Fibroblast of upper back skin (primary cell): ENCODE measurements at regions not wholly inside any gene's neighbourhood (a gene's known extent, or its start where the extent isn't known, plus 50 kb on each side); places are given as distances from the start of the nearest gene placed in this dataset.
"Not testable (repeated sequence)": the region's sequence is repeated elsewhere in the genome, so short reads cannot be mapped to it uniquely, and the experiment has no call there.

ENCODE experiments used
- DNase-seq: peaks from one replicate; pipeline ENCODE4 v3.0.0-alpha.2; 2013

GRCh38 chr9:30484690-30485089 is 1899.8 kb upstream of the ACO1 start:
- DNase-seq: no peak

- DNase-seq: peak; percentile 53
These were observed 1879.9 kb upstream of the ACO1 start for GRCh38 chr9:30504502-30504905.

GRCh38 chr9:30505311-30505710 is 1879.1 kb upstream of the ACO1 start:
- DNase-seq: no peak

- DNase-seq: peak; percentile 10
These were observed 1877.7 kb upstream of the ACO1 start for GRCh38 chr9:30506749-30507148.

GRCh38 chr9:30507166-30507565 is 1877.3 kb upstream of the ACO1 start:
- DNase-seq: no peak

DNA sequence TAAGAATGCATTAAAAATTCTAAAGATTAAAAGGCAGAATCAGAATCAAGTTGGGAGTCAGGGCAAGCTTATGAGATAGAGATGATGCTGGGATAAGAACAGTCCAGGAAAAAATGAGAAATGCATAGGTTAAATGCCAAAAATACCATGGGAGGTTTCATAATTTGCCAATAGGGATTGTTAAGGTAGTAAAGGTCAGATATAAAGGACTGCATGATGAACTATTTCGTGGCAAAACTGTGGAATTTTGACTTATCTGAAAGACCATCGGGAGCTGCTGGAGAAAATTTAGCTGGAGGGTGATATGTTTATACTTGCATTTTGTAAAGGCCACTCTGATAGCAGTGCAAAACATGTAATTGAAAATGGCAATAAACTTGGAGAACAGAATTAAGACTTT is 1872.8 kb upstream of the ACO1 start:
- peak; percentile 8 for DNase-seq

DNA sequence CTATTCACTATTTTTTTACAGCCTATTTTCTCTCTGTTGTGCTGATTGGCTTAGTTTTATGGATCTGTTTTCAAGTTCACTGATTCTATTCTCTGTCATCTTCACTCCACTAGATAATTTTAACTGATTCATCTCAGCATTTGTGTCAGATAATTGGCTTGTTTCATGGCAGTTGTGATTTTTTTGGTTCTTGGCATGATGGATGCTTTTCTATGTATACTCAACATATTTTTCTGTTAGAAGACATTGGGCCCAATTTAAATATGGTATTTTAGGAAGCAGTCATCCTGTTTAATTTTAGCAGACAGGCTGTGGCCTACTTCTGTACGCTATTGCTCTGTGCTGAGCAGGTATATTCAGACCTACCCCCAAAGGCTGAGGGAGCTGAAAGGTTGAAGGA is 1865.3 kb upstream of the ACO1 start:
- no peak for DNase-seq

DNA sequence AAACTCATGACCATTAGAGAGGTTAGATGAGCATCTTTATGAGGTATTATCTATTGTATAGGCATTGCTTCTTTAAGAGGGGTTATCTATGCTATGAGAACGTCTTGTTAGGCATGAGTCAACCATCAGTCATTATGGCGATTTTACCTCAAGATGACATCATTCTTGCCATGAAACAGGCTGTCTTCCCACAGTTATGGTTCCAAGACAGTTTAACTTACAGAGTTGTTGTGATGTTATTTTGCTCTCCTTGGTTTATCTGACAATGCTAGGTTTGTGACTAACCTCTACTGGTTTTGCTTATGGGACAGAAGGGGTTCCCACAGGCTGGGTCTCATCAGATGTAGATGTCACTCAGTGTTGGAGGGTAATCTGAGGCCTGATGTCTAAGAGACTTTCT is 1864.7 kb upstream of the ACO1 start:
- DNase-seq: peak; percentile 22

DNA sequence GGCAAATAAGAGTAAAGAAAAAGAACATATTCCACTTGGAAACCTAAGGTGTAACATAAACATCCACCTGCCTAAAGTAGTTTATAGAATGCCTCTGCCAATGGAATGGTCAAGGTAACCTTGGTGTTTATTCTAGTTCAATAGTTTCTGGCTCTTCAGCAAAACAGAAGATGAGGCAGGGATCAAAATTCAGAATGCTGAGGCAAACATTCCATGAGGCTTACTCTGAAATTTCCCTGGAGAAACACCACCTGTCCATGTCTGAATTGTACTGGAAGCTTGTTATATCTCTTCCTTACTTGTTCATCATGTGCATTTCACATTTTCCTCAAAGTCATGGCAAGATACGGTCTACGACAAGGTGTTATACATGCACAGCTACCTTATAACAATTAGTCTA is 1862.4 kb upstream of the ACO1 start:
- DNase-seq: no peak

DNA sequence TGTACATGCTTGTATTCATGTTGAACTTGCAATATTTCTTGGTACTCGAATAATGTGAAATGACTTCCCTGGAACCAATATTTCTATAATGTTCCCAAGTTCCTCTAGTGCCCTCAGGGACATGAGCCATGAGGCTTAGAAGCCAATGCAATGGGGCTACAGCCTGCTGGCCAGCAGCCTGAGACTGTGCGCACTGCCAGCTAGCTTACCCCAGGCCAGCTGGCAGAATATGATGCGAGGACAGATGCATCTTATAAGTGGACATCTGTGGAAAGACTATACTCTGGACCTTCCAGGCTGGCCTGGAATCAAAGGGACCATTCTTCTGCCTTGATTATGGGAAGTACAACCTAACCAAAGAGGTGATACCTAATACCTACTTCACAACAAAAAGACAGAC is 1862.0 kb upstream of the ACO1 start:
- no peak for DNase-seq

GRCh38 chr9:30524311-30524710 is 1860.1 kb upstream of the ACO1 start:
- DNase-seq: no peak

DNA sequence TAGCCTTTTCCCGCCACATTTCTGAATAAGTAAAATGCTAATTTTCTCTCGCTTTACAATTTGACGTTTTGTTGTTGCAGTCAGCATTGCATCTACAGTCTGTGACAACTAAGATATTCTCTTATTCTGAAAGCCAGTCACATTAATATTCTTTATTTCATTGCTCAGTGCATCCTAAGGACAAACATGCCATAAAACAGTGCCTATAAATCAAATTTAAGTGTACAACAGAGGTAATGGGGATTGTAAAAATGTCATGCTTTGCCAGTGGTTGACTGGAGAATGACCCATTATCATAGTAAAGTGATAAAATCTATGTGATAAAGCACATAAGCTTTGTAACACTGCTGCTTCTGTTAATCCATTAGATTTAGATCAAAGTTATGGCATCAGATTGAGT is 1850.0 kb upstream of the ACO1 start:
- no peak for DNase-seq

DNA sequence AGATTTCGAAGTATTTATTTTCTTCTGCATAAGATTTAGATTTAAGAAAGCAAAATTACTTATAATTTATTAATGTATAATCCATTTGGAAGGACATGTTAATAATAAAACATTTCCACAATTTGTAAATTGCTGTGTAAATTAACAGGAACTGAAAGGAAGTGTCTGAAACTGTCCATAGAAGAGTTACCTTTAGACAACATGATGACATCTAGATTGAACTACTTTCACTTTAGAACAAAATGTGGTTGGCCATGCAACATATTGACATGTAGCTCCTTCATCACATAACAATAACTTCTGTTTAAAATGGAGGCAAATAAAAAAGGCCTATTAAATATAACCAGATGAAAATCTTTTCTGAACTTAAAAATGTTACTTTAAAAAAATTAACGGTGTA is 1849.5 kb upstream of the ACO1 start:
- no peak for DNase-seq

- DNase-seq: no peak
These were observed 1847.9 kb upstream of the ACO1 start for GRCh38 chr9:30536494-30536893.

DNA sequence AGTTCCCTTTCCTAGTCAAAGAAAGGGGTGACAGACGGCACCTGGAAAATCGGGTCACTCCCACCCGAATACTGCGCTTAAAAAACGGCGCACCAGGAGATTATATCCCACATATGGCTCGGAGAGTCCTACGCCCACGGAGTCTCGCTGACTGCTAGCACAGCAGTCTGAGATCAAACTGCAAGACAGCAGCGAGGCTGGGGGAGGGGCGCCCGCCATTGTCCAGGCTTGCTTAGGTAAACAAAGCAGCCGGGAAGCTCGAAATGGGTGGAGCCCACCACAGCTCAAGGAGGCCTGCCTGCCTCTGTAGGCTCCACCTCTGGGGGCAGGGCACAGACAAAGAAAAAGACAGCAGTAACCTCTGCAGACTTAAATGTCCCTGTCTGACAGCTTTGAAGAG is 1844.7 kb upstream of the ACO1 start:
- DNase-seq: not testable (repeated sequence)

DNA sequence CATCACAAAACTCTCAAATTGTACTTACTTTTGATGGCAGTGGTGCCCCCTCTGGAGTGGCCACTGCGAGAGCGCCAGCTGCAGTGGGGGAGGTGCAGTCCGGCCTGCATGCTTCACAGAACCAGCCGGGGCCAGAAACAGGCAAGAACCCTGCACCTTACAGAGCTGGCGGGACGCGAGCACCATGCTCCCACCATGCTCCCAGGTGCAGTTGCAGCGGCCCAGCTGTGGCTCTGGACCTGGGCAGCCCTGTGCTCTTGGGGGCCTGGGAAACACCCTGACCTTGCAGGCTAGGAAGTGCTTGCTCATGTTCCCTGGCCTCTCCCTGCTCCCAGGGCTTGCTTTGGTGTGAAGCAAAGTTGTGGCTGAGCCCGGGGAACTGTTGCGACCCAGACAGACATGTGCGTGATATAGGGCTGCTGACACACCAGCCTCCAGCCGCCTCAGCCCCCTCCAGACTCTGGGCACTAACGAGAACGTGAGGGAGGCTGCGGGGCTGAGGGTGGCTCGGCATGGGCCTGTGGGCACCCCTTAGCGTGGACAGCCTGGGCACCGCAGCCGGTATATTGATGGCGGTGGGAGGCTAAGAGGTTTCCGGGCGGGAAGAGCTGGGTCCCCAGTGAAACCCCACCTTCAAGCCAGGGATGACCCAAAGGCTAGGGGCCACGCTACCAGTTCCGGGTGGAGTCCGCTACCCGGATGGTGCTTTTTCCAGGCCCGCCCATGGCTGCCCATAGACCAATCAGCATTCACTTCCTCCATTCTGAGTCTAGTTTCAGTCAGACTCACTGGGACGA is 1809.9 kb upstream of the ACO1 start:
- no peak for DNase-seq

GRCh38 chr9:30575218-30575617 is 1809.2 kb upstream of the ACO1 start:
- DNase-seq: no peak

DNA sequence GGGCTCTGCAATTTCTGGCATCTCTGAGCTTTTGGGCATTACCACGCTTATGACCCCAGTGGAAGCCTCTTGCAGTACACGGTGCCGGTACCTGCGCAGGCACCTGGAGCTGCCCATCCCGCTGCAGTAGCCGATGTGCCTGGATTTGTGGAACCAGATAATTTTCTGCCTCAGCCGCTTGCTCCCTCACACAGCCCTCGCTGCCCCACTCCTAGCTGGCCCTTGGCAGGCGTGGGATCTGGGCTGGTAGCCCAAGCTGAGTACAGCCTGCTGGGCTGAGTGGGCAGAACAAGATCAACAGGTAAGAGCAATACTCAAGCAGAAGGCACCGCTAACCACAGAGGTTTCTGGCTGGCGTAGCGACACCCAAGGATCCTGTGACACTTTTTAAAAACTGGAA is 1808.8 kb upstream of the ACO1 start:
- no peak for DNase-seq

- DNase-seq: no peak
These were observed 1804.6 kb upstream of the ACO1 start for GRCh38 chr9:30579810-30580209.

DNA sequence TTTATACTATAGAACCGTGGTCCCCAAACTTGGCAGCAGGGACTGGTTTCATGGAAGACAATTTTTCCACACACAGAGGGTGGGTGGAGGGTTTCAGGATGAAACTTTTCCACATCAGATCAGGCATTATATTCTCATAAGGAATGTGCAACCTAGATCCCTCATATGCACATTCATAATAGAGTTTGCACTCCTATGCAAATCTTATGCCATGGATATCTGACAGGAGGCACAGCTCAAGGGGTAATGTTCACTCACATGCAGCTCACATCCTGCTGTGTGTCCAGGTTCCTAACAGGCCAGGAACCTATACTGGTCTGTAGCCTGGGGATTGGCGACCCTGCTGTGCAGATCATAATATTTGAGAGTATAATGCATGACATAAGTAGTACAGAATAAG is 1802.2 kb upstream of the ACO1 start:
- DNase-seq: no peak

- no peak for DNase-seq
These were observed 1799.9 kb upstream of the ACO1 start for GRCh38 chr9:30584559-30584958.

- no peak for DNase-seq
These were observed 1793.0 kb upstream of the ACO1 start for GRCh38 chr9:30591461-30591860.

DNA sequence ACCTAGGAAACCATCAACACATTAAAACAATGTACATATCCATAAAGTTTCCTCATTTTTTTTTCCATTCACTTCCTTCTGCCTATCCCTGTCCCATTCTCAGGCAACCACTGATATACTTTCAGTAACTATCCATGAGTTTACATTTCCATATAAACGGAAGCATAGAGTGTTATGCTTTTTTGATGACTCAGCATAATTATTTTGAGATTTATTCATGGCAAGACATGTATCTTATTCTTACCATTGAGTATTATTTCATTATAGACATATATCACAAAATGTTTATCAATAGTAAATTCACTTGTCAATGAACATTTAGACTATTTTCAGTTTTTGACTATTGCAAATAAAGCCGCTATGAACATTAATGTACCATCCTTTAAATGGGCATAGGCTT is 1786.8 kb upstream of the ACO1 start:
- no peak for DNase-seq

DNA sequence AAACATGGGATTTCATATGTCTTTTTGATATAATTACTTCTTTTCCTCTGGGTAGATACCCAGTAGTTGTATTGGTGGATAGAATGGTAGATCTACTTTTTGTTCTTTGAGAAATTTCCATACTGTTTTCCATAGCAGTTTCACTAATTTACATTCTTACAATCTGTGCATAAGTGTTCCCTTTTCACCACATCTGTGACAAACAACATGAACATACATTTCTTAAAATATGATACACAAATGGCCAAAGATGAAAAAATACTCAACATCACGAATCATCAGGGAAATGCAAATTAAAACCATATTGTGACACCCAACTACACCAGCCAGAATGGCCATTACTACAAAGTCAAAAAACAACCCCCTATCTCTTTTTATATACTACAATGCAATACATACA is 1778.5 kb upstream of the ACO1 start:
- DNase-seq: no peak

GRCh38 chr9:30609713-30610112 is 1774.7 kb upstream of the ACO1 start:
- peak; percentile 3 for DNase-seq
